ENCODE measurements at regions not wholly inside any gene's neighbourhood (a gene's known extent, or its start where the extent isn't known, plus 50 kb on each side); places are given as distances from the start of the nearest gene placed in this dataset.

DNA sequence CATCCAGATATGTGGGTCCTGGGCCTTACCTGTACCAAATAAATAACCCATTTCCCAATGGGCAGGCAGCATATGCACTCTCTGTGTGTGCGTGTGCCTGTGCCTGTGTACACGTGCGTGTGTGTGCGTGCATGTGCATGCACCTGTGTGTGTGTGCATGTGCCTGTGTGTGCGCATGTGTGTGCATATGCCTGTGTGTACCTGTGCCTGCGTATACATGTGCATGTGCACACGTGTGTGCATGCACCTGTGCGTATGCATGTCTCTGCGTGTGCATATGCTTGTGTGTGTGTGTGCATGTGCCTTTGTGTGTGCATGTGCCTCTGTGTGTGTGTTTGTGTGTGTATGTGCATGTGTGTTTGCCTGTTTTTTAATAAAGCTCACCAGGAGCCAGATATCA is 197.1 kb downstream of the PHETA1 start:
- H3K27me3 ChIP-seq (ENCODE audit: control insufficient read depth in 3 of 3, insufficient read depth in 3 of 3, low read length in 3 of 3), result no peaks in the 10 kb centered on the region
- DNase-seq (no peak), FAIRE-seq (no peak)
- H3K36me3 ChIP-seq (ENCODE audit: control insufficient read depth in 3 of 3, insufficient read depth in 2 of 3, low read depth in 1 of 3, low read length in 3 of 3), result no peaks in the 10 kb centered on the region
- H3K4me1 ChIP-seq (ENCODE audit: control insufficient read depth in 3 of 3, insufficient read depth in 2 of 3, low read depth in 1 of 3, low read length in 2 of 3), result no peaks in the 10 kb centered on the region
- H3K9me3 ChIP-seq (ENCODE audit: control insufficient read depth in 2 of 2, insufficient read depth in 1 of 2, low read depth in 1 of 2, low read length in 1 of 2), result no peaks in the 10 kb centered on the region
- no peak overlapping the region for H3K4me3 ChIP-seq (ENCODE audit: low read depth in 1 of 3, low read length in 3 of 3)
- no peak overlapping the region for H3K27ac ChIP-seq (ENCODE audit: low read depth in 1 of 3, low read length in 2 of 3)
- WGBS, 3 donors, result 88 to 92% (median 91%) methylated on average over 9 of the region's 9 CpGs

DNA sequence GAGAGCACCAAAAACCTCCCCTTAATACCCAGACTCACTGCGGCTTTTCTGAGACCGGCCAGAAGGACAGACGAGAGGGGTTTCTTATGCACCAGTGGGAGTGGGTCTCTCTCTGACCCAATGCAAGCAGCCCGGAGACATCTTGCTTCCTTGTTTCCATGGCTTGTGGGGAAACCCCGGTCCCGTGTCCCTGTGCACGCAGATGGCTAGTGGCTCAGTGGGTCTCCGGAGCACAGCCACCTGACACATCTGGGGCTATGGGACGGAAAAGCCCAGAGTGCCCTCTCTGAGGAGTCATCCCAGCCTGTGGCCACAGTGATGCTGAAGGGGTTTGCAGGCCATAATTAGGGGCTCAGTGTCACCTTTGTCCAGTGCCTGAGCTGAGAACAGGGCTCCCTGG is 197.6 kb downstream of the PHETA1 start:
- Histone ChIP-seq H3K4me3 (ENCODE audit: low read depth in 1 of 3, low read length in 3 of 3) (no peak overlapping the region), H3K27me3 (ENCODE audit: control insufficient read depth in 3 of 3, insufficient read depth in 3 of 3, low read length in 3 of 3) (no peaks in the 10 kb centered on the region), H3K36me3 (ENCODE audit: control insufficient read depth in 3 of 3, insufficient read depth in 2 of 3, low read depth in 1 of 3, low read length in 3 of 3) (no peaks in the 10 kb centered on the region), H3K4me1 (ENCODE audit: control insufficient read depth in 3 of 3, insufficient read depth in 2 of 3, low read depth in 1 of 3, low read length in 2 of 3) (no peaks in the 10 kb centered on the region), H3K27ac (ENCODE audit: low read depth in 1 of 3, low read length in 2 of 3) (no peak overlapping the region), H3K9me3 (ENCODE audit: control insufficient read depth in 2 of 2, insufficient read depth in 1 of 2, low read depth in 1 of 2, low read length in 1 of 2) (no peaks in the 10 kb centered on the region)
- DNase-seq, result no peak
- WGBS, 3 donors, result 82 to 87% (median 84%) methylated on average over 9 of the region's 9 CpGs
- FAIRE-seq, result no peak

DNA sequence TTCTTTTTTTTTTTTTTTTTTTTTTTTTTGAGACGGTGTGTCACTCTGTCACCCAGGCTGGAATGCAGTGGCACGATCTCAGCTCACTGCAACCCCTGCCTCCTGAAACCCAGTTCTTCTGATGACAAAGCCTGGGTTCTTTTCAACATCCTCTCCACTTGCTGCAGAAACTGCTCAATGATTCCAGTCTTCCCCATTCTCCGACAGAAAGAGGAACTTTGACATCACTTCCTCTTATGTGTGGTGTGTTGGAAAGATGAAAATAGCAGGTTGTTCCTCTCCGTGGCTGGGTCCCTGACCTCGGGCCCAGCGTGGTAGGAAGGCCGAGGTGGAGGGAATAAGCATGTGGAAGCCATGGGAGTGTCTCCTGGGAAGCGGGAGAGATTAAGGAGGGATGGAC is 198.4 kb downstream of the PHETA1 start:
- Histone ChIP-seq H3K27me3 (ENCODE audit: control insufficient read depth in 3 of 3, insufficient read depth in 3 of 3, low read length in 3 of 3) (no peaks in the 10 kb centered on the region), H3K4me3 (ENCODE audit: low read depth in 1 of 3, low read length in 3 of 3) (no peak overlapping the region), H3K27ac (ENCODE audit: low read depth in 1 of 3, low read length in 2 of 3) (no peak overlapping the region), H3K9me3 (ENCODE audit: control insufficient read depth in 2 of 2, insufficient read depth in 1 of 2, low read depth in 1 of 2, low read length in 1 of 2) (no peaks in the 10 kb centered on the region), H3K4me1 (ENCODE audit: control insufficient read depth in 3 of 3, insufficient read depth in 2 of 3, low read depth in 1 of 3, low read length in 2 of 3) (no peaks in the 10 kb centered on the region), H3K36me3 (ENCODE audit: control insufficient read depth in 3 of 3, insufficient read depth in 2 of 3, low read depth in 1 of 3, low read length in 3 of 3) (no peaks in the 10 kb centered on the region)
- 50 to 58% (median 51%) methylated on average over 8 of the region's 8 CpGs for WGBS, 3 donors
- DNase-seq (no peak), FAIRE-seq (no peak)

DNA sequence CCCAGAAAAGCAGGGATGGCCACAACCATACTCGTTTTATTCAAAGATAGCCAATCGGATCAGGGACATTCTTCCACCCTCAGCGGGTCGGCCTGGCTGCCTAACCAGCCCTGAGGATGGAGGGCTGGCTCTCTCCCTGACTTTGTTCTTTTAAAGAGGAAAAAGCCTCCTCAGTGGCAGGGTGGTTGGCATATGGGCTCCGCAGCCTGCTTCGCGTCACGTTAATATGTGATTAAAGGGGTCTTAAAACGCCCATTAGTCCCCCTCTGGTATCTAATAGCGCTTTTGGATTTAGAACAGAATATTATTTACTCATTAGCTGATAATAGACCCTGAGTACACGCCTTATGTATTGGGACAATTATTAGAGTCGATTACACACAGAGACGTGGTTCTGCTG is 199.4 kb downstream of the PHETA1 start:
- no peak for FAIRE-seq
- H3K27me3 ChIP-seq (ENCODE audit: control insufficient read depth in 3 of 3, insufficient read depth in 3 of 3, low read length in 3 of 3), result no peaks in the 10 kb centered on the region
- 64 to 77% (median 71%) methylated on average over 13 of the region's 13 CpGs for WGBS, 3 donors

DNA sequence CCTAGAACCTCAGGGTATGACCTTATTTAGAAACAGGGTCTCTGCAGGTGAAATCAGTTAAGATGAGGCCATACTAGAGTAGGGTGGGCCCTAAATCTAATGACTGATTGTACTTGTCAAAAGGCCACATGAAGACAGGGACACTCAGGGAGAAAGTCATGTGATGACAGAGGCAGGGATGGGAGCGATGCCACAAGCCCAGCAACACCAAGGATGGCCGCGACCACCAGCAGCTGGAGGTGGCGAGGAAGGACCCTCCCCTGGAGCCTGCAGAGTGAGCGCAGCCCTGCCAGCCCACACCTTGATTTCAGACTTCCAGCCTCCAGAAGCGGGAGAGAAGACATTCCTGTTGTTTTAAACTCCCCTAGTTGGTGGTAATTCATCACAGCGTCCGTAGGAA is 199.9 kb downstream of the PHETA1 start:
- Histone ChIP-seq H3K4me1 (ENCODE audit: control insufficient read depth in 3 of 3, insufficient read depth in 2 of 3, low read depth in 1 of 3, low read length in 2 of 3) (no peaks in the 10 kb centered on the region), H3K27ac (ENCODE audit: low read depth in 1 of 3, low read length in 2 of 3) (no peak overlapping the region), H3K9me3 (ENCODE audit: control insufficient read depth in 2 of 2, insufficient read depth in 1 of 2, low read depth in 1 of 2, low read length in 1 of 2) (no peaks in the 10 kb centered on the region), H3K36me3 (ENCODE audit: control insufficient read depth in 3 of 3, insufficient read depth in 2 of 3, low read depth in 1 of 3, low read length in 3 of 3) (no peaks in the 10 kb centered on the region), H3K4me3 (ENCODE audit: low read depth in 1 of 3, low read length in 3 of 3) (no peak overlapping the region), H3K27me3 (ENCODE audit: control insufficient read depth in 3 of 3, insufficient read depth in 3 of 3, low read length in 3 of 3) (no peaks in the 10 kb centered on the region)
- 84 to 87% (median 85%) methylated on average over 8 of the region's 8 CpGs for WGBS, 3 donors
- no peak for FAIRE-seq
- no peak for DNase-seq

More for the DNA sequence above, 199.4 kb downstream of the PHETA1 start:
- H3K4me1 ChIP-seq (ENCODE audit: control insufficient read depth in 3 of 3, insufficient read depth in 2 of 3, low read depth in 1 of 3, low read length in 2 of 3), result no peaks in the 10 kb centered on the region
- H3K36me3 ChIP-seq (ENCODE audit: control insufficient read depth in 3 of 3, insufficient read depth in 2 of 3, low read depth in 1 of 3, low read length in 3 of 3), result no peaks in the 10 kb centered on the region
- no peak overlapping the region for H3K27ac ChIP-seq (ENCODE audit: low read depth in 1 of 3, low read length in 2 of 3)
- H3K9me3 ChIP-seq (ENCODE audit: control insufficient read depth in 2 of 2, insufficient read depth in 1 of 2, low read depth in 1 of 2, low read length in 1 of 2), result no peaks in the 10 kb centered on the region
- H3K4me3 ChIP-seq (ENCODE audit: low read depth in 1 of 3, low read length in 3 of 3), result no peak overlapping the region
- no peak for DNase-seq

DNA sequence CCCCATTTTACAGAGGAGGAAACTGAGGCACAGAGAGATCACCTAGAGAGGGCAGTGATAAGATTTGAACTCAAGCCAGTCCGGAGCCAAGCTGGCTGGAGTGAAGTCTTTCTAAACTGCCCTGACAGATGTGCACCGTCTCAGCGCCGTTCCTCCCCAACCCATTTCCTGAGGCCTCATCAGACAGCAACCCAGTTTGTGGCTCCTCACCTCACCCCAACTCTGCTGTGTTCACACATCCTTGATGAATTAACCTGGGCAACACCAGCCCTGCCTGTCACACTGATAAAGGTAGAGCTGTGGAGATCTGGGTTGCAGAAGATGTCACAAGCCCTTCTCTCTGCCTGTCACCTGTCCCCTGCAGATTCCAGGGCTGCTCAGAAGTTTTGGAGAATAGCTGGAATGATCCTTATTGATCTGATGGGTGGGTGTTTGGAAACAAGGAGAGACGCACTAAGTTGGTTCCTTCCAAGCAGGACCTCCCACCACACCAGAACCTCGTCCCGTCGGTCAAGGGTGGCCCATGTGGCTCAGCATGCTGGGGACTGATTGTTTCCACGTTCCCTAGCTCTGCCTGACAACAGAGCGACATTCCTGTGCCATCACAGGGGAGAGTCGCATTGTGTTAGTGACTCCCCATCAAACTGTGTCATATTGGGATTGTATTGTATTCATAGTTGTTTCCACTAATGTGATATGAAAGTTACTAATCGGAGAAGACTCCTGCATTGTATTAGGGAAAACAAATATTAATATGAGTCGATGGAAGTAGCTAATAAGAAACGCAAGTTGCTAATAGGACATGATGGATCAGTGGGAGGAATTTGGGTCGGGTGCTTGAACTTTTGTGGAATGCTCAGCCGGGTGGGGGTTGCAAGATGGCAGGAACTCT is 200.6 kb downstream of the PHETA1 start:
- Histone ChIP-seq H3K4me3 (ENCODE audit: low read depth in 1 of 3, low read length in 3 of 3) (no peak overlapping the region), H3K27me3 (ENCODE audit: control insufficient read depth in 3 of 3, insufficient read depth in 3 of 3, low read length in 3 of 3) (no peaks in the 10 kb centered on the region), H3K27ac (ENCODE audit: low read depth in 1 of 3, low read length in 2 of 3) (no peak overlapping the region), H3K9me3 (ENCODE audit: control insufficient read depth in 2 of 2, insufficient read depth in 1 of 2, low read depth in 1 of 2, low read length in 1 of 2) (no peaks in the 10 kb centered on the region), H3K36me3 (ENCODE audit: control insufficient read depth in 3 of 3, insufficient read depth in 2 of 3, low read depth in 1 of 3, low read length in 3 of 3) (no peaks in the 10 kb centered on the region), H3K4me1 (ENCODE audit: control insufficient read depth in 3 of 3, insufficient read depth in 2 of 3, low read depth in 1 of 3, low read length in 2 of 3) (no peaks in the 10 kb centered on the region)
- no peak for DNase-seq
- no peak for FAIRE-seq
- WGBS, 3 donors, result 69 to 74% (median 70%) methylated on average over 16 of the region's 16 CpGs

DNA sequence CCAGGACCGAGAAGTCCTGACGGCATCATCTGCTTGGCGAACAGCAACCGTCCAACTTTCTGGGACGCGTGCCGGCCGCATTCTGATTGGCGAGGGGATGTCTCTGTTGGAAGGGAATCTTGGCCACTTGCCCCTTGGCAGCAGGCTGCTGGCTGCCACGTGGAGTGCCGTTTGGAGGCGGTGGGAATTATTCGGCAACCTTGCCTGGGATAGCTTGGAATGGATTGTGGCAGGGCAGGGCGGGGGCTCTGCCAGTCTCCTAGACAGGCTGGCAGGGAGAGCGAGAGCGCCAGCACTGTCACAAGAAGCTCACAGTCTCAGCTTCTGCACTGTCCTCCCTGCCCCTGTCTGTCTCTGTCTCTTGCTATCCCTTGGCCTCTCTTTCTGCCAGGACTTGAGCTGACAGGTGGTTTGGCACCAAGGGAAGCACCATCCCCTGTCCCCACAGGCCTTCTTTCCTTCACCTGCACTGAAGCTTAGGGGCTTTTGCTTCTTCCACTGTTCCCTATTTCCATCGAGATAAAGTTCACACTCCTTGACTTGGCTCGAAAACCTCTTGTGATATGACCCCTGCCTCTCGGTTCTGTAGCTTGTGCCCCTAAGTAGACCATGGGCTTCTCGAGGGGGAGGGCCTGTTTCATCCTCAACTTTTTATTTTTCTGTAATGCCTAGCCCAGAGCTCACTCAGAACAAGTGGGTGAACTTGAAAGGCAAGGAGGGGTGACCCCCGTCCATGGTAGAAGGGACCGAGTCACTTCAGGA is 201.9 kb downstream of the PHETA1 start:
- FAIRE-seq, result no peak

DNA sequence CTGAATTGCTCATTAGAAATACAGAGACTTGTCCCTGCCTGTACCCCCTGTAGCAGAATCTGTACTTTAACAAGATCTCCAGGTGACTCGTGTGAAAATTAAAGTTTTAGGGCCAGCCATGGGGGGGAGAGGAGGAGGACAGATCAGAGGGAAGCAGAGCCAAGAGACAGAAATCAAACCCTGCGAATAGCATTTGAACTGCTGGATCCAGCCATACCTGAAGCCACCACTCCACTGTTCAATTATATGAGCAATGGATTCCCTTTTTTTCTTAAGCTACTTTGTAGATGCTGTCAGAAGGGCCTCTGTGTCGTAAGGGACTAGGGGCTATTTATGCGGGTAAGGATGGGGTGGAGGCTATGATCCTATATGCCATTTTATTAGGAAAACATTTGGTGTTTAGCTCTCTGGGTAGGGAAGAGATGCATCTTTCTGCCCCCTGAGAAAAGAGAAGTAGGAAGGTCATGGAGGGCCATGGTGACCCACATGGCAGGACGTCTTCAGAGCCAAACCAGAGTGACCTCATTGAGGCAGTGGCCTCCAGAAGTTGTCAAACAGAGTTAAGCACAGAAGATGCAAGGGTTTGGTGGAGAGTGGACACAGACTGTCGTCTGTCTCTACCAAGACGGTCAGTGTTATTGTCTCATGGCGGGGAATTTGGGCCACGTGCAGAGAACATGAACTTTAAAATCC is 203.9 kb downstream of the PHETA1 start:
- Histone ChIP-seq H3K4me1 (ENCODE audit: control insufficient read depth in 3 of 3, insufficient read depth in 2 of 3, low read depth in 1 of 3, low read length in 2 of 3) (no peaks in the 10 kb centered on the region), H3K9me3 (ENCODE audit: control insufficient read depth in 2 of 2, insufficient read depth in 1 of 2, low read depth in 1 of 2, low read length in 1 of 2) (no peaks in the 10 kb centered on the region), H3K36me3 (ENCODE audit: control insufficient read depth in 3 of 3, insufficient read depth in 2 of 3, low read depth in 1 of 3, low read length in 3 of 3) (no peaks in the 10 kb centered on the region), H3K4me3 (ENCODE audit: low read depth in 1 of 3, low read length in 3 of 3) (no peak overlapping the region), H3K27ac (ENCODE audit: low read depth in 1 of 3, low read length in 2 of 3) (no peak overlapping the region), H3K27me3 (ENCODE audit: control insufficient read depth in 3 of 3, insufficient read depth in 3 of 3, low read length in 3 of 3) (no peaks in the 10 kb centered on the region)
- 76 to 83% (median 82%) methylated on average over 9 of the region's 9 CpGs for WGBS, 3 donors
- no peak for FAIRE-seq
- no peak for DNase-seq

More for the DNA sequence above, 201.9 kb downstream of the PHETA1 start:
- no peaks in the 10 kb centered on the region for H3K4me1 ChIP-seq (ENCODE audit: control insufficient read depth in 3 of 3, insufficient read depth in 2 of 3, low read depth in 1 of 3, low read length in 2 of 3)
- H3K27me3 ChIP-seq (ENCODE audit: control insufficient read depth in 3 of 3, insufficient read depth in 3 of 3, low read length in 3 of 3), result no peaks in the 10 kb centered on the region
- no peak overlapping the region for H3K4me3 ChIP-seq (ENCODE audit: low read depth in 1 of 3, low read length in 3 of 3)
- DNase-seq, result no peak
- no peaks in the 10 kb centered on the region for H3K9me3 ChIP-seq (ENCODE audit: control insufficient read depth in 2 of 2, insufficient read depth in 1 of 2, low read depth in 1 of 2, low read length in 1 of 2)
- no peak overlapping the region for H3K27ac ChIP-seq (ENCODE audit: low read depth in 1 of 3, low read length in 2 of 3)
- 74 to 79% (median 75%) methylated on average over 21 to 22 of the region's 22 CpGs for WGBS, 3 donors
- no peaks in the 10 kb centered on the region for H3K36me3 ChIP-seq (ENCODE audit: control insufficient read depth in 3 of 3, insufficient read depth in 2 of 3, low read depth in 1 of 3, low read length in 3 of 3)

All from small intestine (tissue), 7 donors.